ENCODE measurements at regions not wholly inside any gene's neighbourhood (a gene's known extent, or its start where the extent isn't known, plus 50 kb on each side); places are given as distances from the start of the nearest gene placed in this dataset.

GRCh38 chr12:65769880-65770279 lies 54.4 kb upstream of the HMGA2 start:
- Histone ChIP-seq H3K4me3 (replicated peaks in 1 of 3; ENCODE audit: insufficient read depth in 1 of 3, low read depth in 1 of 3, low read length in 3 of 3) (no peak overlapping the region), H3K27me3 (ENCODE audit: control insufficient read depth in 2 of 2, insufficient read depth in 2 of 2, low read length in 2 of 2) (no peaks in the 10 kb centered on the region), H4K20me1 (replicated peaks; ENCODE audit: control insufficient read depth, extremely low read depth, insufficient read depth, low read length) (no peaks in the 10 kb centered on the region), H2AFZ (ENCODE audit: low read depth, low read length) (no peak overlapping the region), H3K4me2 (ENCODE audit: insufficient read depth, low read length) (no peak overlapping the region), H3K79me2 (ENCODE audit: control insufficient read depth, insufficient read depth, low read length) (no peaks in the 10 kb centered on the region), H3K27ac (ENCODE audit: insufficient read depth, low read depth, low read length) (no peak overlapping the region), H3K9me1 (replicated peaks; ENCODE audit: control insufficient read depth, extremely low read depth, insufficient read depth, low read length) (no peaks in the 10 kb centered on the region), H3K36me3 (ENCODE audit: control insufficient read depth in 2 of 2, extremely low read depth in 1 of 2, insufficient read depth in 2 of 2, low read length in 2 of 2) (no peaks in the 10 kb centered on the region), H3K9ac (replicated peaks; ENCODE audit: extremely low read depth, insufficient read depth, low read length) (no peak overlapping the region), H3K4me1 (ENCODE audit: control insufficient read depth, extremely low read depth, insufficient read depth, low read length) (peaks cover 2% of the 10 kb centered on the region), H3K9me3 (replicated peaks; ENCODE audit: control insufficient read depth, insufficient read depth, low read length) (no peaks in the 10 kb centered on the region)
- BruUV-seq (replicated peaks) = no TSS peak
- DNase-seq (ENCODE audit: low read depth, low spot score) (no peak), FAIRE-seq (no peak)
- dilution Hi-C loops (cut with MboI; ENCODE audit: extremely low pct_ligation_motif_present, low sequenced_read_pairs) = no loop called here
- TF ChIP-seq POLR2A (IDR thresholded peaks at IDR 0.05; ENCODE audit: low read depth, low read length) (no peak), EZH2 (IDR thresholded peaks at IDR 0.05; ENCODE audit: borderline replicate concordance, low read depth, low read length, severe bottlenecking) (no peak), JUN (IDR thresholded peaks at IDR 0.05; ENCODE audit: borderline replicate concordance, insufficient read depth, insufficient read length, low read depth) (no peak), MAX (IDR thresholded peaks at IDR 0.05; ENCODE audit: insufficient read depth, insufficient read length) (no peak), FOS (IDR thresholded peaks at IDR 0.05; ENCODE audit: borderline replicate concordance, insufficient read depth, low read length) (no peak), GATA2 (IDR thresholded peaks at IDR 0.05; ENCODE audit: insufficient read depth, insufficient read length, low read depth, low read length) (no peak), MYC (IDR thresholded peaks at IDR 0.05; ENCODE audit: low read depth, low read length) (no peak), CTCF (IDR thresholded peaks at IDR 0.05; ENCODE audit: extremely low read depth in 1 of 2, insufficient read depth in 1 of 2, low read depth in 1 of 2, low read length in 2 of 2) (no peak), POLR2AphosphoS5 (IDR thresholded peaks at IDR 0.05; ENCODE audit: insufficient read depth, low read depth, low read length) (no peak)
- intact Hi-C loops (cut with micrococcal nuclease) = no loop called here
- POLR2A ChIA-PET = no interaction called here
- CTCF ChIA-PET = interaction anchor here (2.7 kb wide), 1 partner anchor 15 kb away, joined by 7 read pairs; no protein-coding TSS in a partner anchor
